ENCODE measurements at regions not wholly inside any gene's neighbourhood (a gene's known extent, or its start where the extent isn't known, plus 50 kb on each side); places are given as distances from the start of the nearest gene placed in this dataset.

DNA sequence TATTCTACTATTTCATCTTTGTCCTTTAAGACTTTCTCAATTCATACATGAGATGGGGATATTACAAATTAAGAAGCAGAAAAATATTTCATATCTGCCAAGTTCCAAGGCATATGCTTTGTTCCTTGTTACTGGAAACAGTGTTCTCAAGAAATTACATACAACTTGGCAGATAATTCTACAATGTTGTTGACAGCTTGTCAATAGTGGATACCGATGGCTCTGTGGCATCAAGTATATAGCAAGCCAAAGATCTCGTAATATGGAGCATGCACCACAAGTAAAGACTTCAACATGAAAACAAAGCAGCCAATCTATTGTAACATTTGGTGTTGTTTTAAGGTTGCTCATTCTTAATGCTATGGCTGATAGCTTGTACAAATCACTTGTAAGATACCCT, 598.2 kb upstream of the KLHL29 start:
- DNase-seq: no peak

DNA sequence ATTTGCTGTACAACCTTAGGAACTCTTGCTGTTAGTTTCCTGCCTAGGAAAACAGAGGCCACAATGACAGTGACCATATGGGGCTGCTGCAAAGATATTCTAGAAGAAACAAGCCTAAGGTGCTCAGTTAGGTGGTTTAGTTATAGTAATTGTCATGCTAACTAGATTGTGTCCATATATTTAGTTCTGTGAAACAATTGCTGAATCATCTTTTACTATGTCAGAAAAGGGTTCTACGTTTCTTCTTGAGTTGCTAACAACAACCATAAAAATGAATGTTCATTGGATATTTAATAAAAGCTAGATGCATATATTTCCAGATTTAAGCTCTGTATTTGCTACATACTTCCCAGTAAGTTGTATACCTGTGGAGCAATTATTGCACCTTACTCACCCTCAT, 597.2 kb upstream of the KLHL29 start:
- DNase-seq: no peak

- no peak for DNase-seq
These were observed 596.1 kb upstream of the KLHL29 start for GRCh38 chr2:22788749-22789327.

DNA sequence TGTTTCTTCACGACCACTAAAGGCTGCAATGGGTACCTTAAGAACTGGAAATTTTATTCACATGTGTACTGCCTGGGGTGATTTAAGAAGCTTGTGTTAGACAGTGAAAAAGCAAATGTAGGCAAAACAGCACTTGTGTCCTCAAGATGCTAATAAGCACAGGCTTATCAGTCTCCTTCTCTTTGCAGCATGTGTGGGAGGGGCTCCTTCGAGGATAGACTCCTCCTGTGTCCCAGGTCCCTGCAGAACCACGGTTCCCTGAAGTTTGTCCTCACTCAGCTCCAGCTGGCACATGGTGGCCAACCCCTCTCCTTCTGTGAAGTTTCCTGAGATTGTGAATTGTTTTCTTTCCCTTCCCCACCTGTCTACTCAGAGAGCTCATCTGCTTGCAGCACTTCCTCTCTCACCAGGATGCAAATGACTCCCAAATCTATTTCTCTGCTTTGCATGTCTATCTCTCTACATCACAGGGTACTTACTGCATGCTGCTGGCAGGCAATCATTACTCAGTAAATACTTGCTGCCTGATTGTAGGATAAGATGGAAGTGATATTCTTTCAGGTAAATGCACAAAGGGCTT, 589.6 kb upstream of the KLHL29 start:
- DNase-seq: no peak

- no peak for DNase-seq
These were observed 586.6 kb upstream of the KLHL29 start for GRCh38 chr2:22798386-22798785.

DNA sequence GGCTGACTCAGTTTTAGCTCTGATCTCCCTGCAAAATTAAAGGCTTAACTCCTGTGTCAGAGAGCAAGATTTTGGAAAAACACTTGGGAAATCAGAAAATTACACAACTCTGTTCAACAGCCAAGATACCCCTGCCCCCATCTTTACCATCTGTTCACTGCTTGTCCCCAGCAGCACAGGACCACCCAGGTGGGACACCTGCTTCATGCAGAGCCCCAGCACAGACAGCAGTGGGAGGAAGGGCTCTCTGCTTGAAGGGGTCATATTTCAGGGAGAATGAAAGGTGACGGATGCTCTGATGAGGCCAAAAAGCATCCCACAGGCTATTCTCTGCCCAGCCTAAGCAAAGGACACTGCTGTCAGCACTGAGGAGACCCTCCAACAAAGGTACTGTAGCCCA, 584.6 kb upstream of the KLHL29 start:
- no peak for DNase-seq

DNA sequence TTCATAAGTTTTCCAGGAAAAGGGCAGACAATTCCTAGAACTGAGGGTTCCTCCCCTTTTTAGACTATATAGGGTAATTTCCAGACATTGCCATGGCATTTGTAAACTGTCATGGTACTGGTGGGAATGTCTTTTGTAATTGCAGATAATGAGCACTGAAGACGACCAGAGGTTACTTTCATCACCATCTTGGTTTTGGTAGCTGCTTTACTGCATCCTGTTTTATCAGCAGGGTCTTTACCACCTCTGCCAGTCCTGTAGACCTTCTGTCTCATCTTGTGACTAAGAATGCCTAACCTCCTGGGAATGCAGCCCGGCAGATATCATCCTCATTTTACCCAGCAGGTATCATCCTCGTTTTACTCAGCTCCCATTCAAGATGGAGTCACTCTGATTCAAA, 583.9 kb upstream of the KLHL29 start:
- no peak for DNase-seq

- no peak for DNase-seq
These were observed 583.0 kb upstream of the KLHL29 start for GRCh38 chr2:22801970-22802369.

- no peak for DNase-seq
These were observed 577.1 kb upstream of the KLHL29 start for GRCh38 chr2:22807872-22808271.

GRCh38 chr2:22810602-22811001, 574.4 kb upstream of the KLHL29 start:
- no peak for DNase-seq

GRCh38 chr2:22812065-22812680, 572.8 kb upstream of the KLHL29 start:
- DNase-seq: no peak

DNA sequence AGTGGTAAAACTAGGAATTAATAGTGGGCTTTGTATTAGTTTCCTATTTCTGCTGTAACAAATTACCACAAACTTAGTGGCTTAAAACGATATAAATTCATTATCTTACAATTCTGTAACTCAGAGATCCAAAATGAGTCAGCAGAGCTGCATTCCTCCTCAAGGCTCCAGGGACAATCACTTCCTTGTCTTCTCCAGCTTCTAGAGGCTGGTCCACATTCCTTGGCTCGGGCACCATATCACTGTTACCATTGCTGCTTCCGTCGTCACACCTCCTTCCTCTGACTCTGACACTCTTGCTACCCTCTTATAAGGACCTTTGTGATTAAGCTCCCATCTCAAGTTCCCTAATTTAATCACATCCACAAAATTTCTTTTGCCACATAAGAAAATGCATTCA, 567.8 kb upstream of the KLHL29 start:
- DNase-seq: no peak

DNA sequence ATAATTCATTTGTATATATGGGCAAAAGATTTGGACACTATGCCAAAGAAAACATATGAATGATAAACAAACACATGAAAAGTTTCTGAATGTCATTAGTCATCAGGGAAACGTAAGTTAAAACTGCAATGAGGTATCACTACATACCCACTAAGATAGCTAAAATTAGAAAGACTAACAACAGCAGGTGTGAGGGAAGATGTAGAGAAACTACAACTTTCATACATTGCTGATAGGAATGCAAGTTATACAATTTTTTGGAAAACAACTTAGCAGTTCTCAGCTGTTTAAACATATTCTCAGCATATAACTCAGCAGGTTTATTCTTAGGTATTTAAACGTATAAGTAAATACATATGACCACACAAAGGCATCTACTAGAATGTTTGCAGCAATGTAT, 563.5 kb upstream of the KLHL29 start:
- no peak for DNase-seq

- DNase-seq: no peak
These were observed 562.1 kb upstream of the KLHL29 start for GRCh38 chr2:22822835-22823234.

DNA sequence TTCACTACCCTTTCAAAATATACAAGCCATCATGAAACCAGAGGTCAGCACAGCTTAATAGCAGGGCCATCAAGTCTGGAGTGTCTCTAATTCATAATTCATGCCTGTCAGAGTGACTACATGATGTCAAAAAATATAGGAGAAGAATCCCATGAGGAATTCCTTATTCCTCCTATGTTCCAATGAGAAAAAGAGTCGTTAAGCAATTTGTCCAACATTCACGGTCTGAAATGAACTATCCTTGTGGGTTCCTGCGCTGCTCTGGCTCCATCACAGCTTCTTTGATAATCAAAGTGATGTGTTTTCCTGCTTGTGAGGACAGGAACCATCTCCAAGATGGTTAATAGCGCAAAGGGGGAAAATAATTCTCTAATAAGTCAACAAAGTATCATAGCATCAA, 560.4 kb upstream of the KLHL29 start:
- DNase-seq: no peak

GRCh38 chr2:22826703-22827102, 558.3 kb upstream of the KLHL29 start:
- DNase-seq: no peak

DNA sequence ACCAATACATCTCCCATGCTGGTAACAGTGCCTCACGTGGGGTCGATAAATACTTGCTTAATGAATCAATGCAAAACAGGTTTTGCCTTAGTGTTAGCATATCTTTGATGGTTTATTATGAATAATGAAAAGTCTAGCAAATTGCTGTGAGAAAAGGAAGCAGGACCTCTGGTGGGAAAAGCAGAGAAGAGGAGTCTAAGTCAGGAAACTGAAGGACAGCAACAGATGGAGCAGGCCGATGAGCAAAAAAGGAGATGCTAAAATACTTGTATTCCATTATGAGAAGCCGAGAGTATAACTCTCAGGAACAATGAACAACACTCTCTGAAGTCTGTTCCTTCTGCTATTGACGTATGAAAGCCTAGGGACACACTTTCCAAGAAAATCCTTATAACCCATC, 555.2 kb upstream of the KLHL29 start:
- DNase-seq: no peak

- DNase-seq: no peak
These were observed 552.8 kb upstream of the KLHL29 start for GRCh38 chr2:22832196-22832595.

- no peak for DNase-seq
These were observed 546.5 kb upstream of the KLHL29 start for GRCh38 chr2:22838461-22838860.

DNA sequence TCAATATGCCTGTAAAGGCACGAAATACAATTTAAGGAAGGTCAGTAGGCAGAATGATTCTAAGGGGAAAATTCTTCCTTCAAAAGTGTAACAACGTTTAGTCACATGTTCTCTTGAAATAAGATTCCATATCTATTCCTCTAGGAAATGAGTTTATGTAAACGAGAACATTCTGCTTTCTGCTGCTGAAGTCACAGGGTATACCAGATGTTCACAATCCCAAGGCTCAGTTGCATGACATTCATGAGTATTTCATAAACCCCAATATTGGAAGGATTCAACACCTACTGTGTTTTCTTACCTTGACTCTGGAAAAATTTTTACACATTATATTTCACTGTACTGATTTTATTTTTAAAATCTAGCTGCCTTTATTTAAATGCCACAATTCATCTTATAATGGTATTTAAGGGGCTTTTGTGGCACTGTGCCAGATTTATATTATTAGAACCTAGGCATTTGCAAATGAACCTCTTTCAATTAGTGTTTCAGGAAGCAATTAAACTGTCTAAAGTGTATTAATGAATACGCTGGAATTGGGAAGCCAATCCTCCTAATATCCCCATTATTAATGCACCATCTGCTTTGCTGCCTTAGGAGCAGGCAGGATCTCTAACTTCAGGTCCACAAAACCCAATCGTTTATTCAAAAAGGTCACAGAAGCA, 542.6 kb upstream of the KLHL29 start:
- no peak for DNase-seq

GRCh38 chr2:22843919-22844537, 541.0 kb upstream of the KLHL29 start:
- DNase-seq: no peak

GRCh38 chr2:22850310-22850709, 534.7 kb upstream of the KLHL29 start:
- no peak for DNase-seq

GRCh38 chr2:22854588-22854987, 530.4 kb upstream of the KLHL29 start:
- DNase-seq: no peak

GRCh38 chr2:22855081-22855480, 529.9 kb upstream of the KLHL29 start:
- no peak for DNase-seq

Measured in suppressor macrophage (primary cell).